K562 (cell line): ENCODE measurements at regions not wholly inside any gene's neighbourhood (a gene's known extent, or its start where the extent isn't known, plus 50 kb on each side); places are given as distances from the start of the nearest gene placed in this dataset.

Experiments
- ATAC-seq: fragments of 200-7000 bp; cut with Tn5 transposase; 3 replicates; pipeline ENCODE4 v1.9.1; 2020; ENCODE audit warnings: moderate library complexity
- BruUV-seq: library from RNA; stranded (reverse); fragments of 400-500 nt; replicated peaks from 2 replicates; lab custom pipeline; 2021; lab: Mats Ljungman, UMichigan
- CTCF ChIA-PET: fragments of 300-600 bp; formaldehyde crosslinking; extraction: SDS; loops from one replicate; lab custom pipeline; 2021; ENCODE audit warnings: low intra/inter-chr PET ratio; lab: Yijun Ruan, JAX
- POLR2A ChIA-PET: fragments of 300-600, 350-650 bp; sonication (Branson Sonifier 250); formaldehyde crosslinking; extraction: SDS; loops from one replicate; lab custom pipeline; 2021; ENCODE audit warnings: antibody characterized with exemption, inconsistent platforms; lab: Yijun Ruan, JAX
- DNase-seq, 4 experiments: peaks; one replicate each; pipeline versions ENCODE4 v3.0.0 to v3.0.0-alpha.2; 2011 to 2018; ENCODE audit warnings: low spot score in 3 of 4, mixed read lengths in 3 of 4; ENCODE audit errors: extremely low read depth in 1 of 4
- FAIRE-seq: peaks from 2 replicates; lab custom pipeline; 2011; peaks lifted over from hg19 to GRCh38; lab: Jason Lieb, UNC
- H2AFZ ChIP-seq: 2 replicates; pipeline ENCODE4 v1.6.0; 2011; ENCODE audit warnings: low read depth, low read length, control low read depth, inconsistent platforms
- H3K27ac ChIP-seq: fragments of 200-600 bp; 3 replicates; pipeline ENCODE4 v1.8.0; 2011; ENCODE audit warnings: low read depth, mild to moderate bottlenecking, control low read depth, inconsistent platforms, low read length, moderate library complexity, mixed read lengths; ENCODE audit errors: extremely low read depth
- H3K27me3 ChIP-seq, 2 experiments: fragments of 300-600 bp in 1 of 2; 2 replicates in 1 of 2; 3 replicates in 1 of 2; pipeline versions ENCODE4 v1.6.0 to v1.8.0; 2011; ENCODE audit warnings: inconsistent platforms in 2 of 2, low read length in 2 of 2, mild to moderate bottlenecking in 1 of 2, mixed read lengths in 1 of 2, moderate library complexity in 1 of 2; ENCODE audit not compliant: control insufficient read depth in 2 of 2, insufficient read depth in 2 of 2
- H3K36me3 ChIP-seq: fragments of 300-600 bp; 3 replicates; pipeline ENCODE4 v1.8.0; 2011; ENCODE audit warnings: mild to moderate bottlenecking, low read length, inconsistent platforms; ENCODE audit not compliant: control insufficient read depth, insufficient read depth
- H3K4me1 ChIP-seq, 2 experiments: fragments of 200-600 bp in 1 of 2; replicated peaks in 1 of 2; 2 replicates in 1 of 2; 3 replicates in 1 of 2; pipeline versions ENCODE4 v1.5.1 to v1.8.0; 2011; ENCODE audit warnings: inconsistent platforms in 2 of 2, low read length in 2 of 2, mild to moderate bottlenecking in 1 of 2, mixed read lengths in 1 of 2, moderate library complexity in 1 of 2; ENCODE audit not compliant: control insufficient read depth in 2 of 2, insufficient read depth in 2 of 2
- H3K4me2 ChIP-seq: 2 replicates; pipeline ENCODE4 v1.6.1; 2011; ENCODE audit warnings: low read length, control low read depth, inconsistent platforms, mixed read lengths; ENCODE audit not compliant: insufficient read depth
- H3K4me3 ChIP-seq: fragments of 200-600 bp; sonication (generic), shearing (Covaris generic); 2 replicates; pipeline ENCODE4 v1.5.1; 2016; ENCODE audit warnings: control low read depth, inconsistent platforms
- H3K79me2 ChIP-seq: fragments of 200-600 bp; 3 replicates; pipeline ENCODE4 v1.8.0; 2011; ENCODE audit warnings: low read length, inconsistent platforms; ENCODE audit not compliant: control insufficient read depth, insufficient read depth
- H3K9ac ChIP-seq, 2 experiments: 2 replicates each; pipeline versions ENCODE4 v1.6.0 to v1.6.1; 2011; ENCODE audit warnings: low read depth in 2 of 2, low read length in 2 of 2, control low read depth in 1 of 2, inconsistent platforms in 1 of 2, mild to moderate bottlenecking in 1 of 2, mixed read lengths in 1 of 2; ENCODE audit not compliant: insufficient read depth in 1 of 2
- H3K9me1 ChIP-seq: one replicate; pipeline ENCODE4 v1.6.0; 2011; ENCODE audit warnings: inconsistent platforms, mild to moderate bottlenecking, low read length, moderate library complexity; ENCODE audit not compliant: control insufficient read depth, insufficient read depth
- H3K9me3 ChIP-seq: replicated peaks from 2 replicates; pipeline ENCODE4 v1.5.1; 2011; ENCODE audit warnings: low read depth, low read length, inconsistent platforms; ENCODE audit not compliant: control insufficient read depth, insufficient read depth
- H4K20me1 ChIP-seq: replicated peaks from 2 replicates; pipeline ENCODE4 v1.6.1; 2011; ENCODE audit warnings: low read length, inconsistent platforms, mixed read lengths; ENCODE audit not compliant: control insufficient read depth, insufficient read depth
- FOSL1 ChIP-seq: fragments of 200-800 bp; sonication (Bioruptor generic); conservative IDR thresholded peaks from 2 replicates; pipeline ENCODE4 v1.6.1; 2016; ENCODE audit warnings: missing genetic modification characterization, missing compliant biosample characterization
- NFE2 ChIP-seq: IDR thresholded peaks from 2 replicates; pipeline ENCODE4 v1.6.1; 2014; ENCODE audit warnings: antibody characterized with exemption, low read depth
- PHF20 ChIP-seq: fragments of 450-650 bp; IDR thresholded peaks from 2 replicates; pipeline ENCODE4 v1.6.1; 2018; ENCODE audit not compliant: partially characterized antibody
- RBM34 ChIP-seq: fragments of 200-400 bp; formaldehyde crosslinking; IDR thresholded peaks from 2 replicates; pipeline ENCODE4 v1.6.1; 2018; ENCODE audit warnings: low read length, borderline replicate concordance; ENCODE audit not compliant: insufficient read depth
- TAF7 ChIP-seq: fragments of 450-650 bp; IDR thresholded peaks from 2 replicates; pipeline ENCODE4 v1.6.1; 2016; ENCODE audit warnings: missing genetic modification characterization, missing compliant biosample characterization
- ZBTB40 ChIP-seq, 2 experiments: fragments of 450-650 bp in 1 of 2; sonication (generic) in 1 of 2; formaldehyde crosslinking in 1 of 2; IDR thresholded peaks; 2 replicates each; pipeline versions ENCODE4 v1.7.1 to v1.9.0; 2016 to 2022; ENCODE audit warnings: inconsistent platforms in 1 of 2, mild to moderate bottlenecking in 1 of 2, missing genetic modification reagents in 1 of 2
- WGBS: fragments of 100-300 bp; shearing (Covaris generic); methylation state at CpG from one replicate; pipeline ENCODE4 v1.1.6; 2016; ENCODE audit warnings: low coverage, mixed read lengths; ENCODE audit not compliant: insufficient coverage; ENCODE audit errors: missing lambda C conversion rate; 5-methylcytosine and 5-hydroxymethylcytosine counted together
- in situ Hi-C: fragments of 300-500 bp; cut with MboI; formaldehyde crosslinking; loops from 4 replicates; pipeline ENCODE4 v1.15.0; 2018; ENCODE audit warnings: inconsistent platforms, mixed read lengths
- intact Hi-C: fragments of 100-400 bp; cut with micrococcal nuclease; formaldehyde crosslinking; loops from 2 replicates; pipeline ENCODE4 v1.14.2; 2022

DNA sequence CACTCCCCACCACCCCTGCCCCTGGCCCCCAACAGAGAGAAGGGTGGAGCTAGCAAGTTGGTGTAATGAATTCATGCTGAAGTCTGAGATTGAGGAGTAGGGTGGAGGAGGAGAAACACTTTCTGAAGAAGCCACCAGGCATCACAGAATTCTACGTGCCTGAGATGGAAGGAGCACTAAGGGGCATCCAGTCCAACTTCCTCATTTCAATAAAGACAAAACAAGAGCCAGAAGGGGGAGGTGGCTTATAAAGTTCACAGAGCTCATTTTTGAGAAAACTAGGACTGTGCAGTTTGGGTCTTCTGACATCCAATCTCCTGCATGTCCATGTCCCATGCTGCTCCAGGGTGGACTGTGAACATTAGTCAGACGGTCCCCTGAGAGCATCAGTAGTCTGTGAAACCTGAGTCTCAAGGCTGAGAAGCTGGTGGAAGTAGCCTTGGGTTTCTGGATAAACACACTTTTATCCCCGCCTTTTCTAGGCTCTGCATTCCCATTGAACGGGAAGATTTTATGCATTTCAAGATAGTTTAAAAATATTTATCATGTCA is 77.7 kb downstream of the TRIM43 start:
- H3K9me3 ChIP-seq, result no peaks in the 10 kb centered on the region
- H2AFZ ChIP-seq, result no peak overlapping the region
- ChIA-PET CTCF (no interaction called here), POLR2A (no interaction called here)
- no peaks in the 10 kb centered on the region for H3K9me1 ChIP-seq
- H3K4me1 ChIP-seq, result no peaks in the 10 kb centered on the region
- in situ Hi-C loops (no loop called here), intact Hi-C loops (no loop called here)
- H3K36me3 ChIP-seq, result no peaks in the 10 kb centered on the region
- ATAC-seq (no peak), DNase-seq (no peak), FAIRE-seq (no peak)
- WGBS, result 0% methylated on average over 4 of the region's 4 CpGs
- H4K20me1 ChIP-seq, result no peaks in the 10 kb centered on the region
- no peak overlapping the region for H3K9ac ChIP-seq
- H3K79me2 ChIP-seq, result no peaks in the 10 kb centered on the region
- 0 out of 5 replicates have a peak, but pooled peaks cover 0 to 2% of the 10 kb centered on the region in 2 experiments for H3K27me3 ChIP-seq
- H3K27ac ChIP-seq, result no peak overlapping the region
- H3K4me2 ChIP-seq, result no peak overlapping the region
- H3K4me3 ChIP-seq, result no peak overlapping the region
- TF ChIP-seq PHF20 (no peak), NFE2 (no peak), ZBTB40 (IDR thresholded peaks at IDR 0.05) (peak; percentile 78), ZBTB40 (CRISPR knock-in tag; IDR thresholded peaks at IDR 0.05) (no peak), FOSL1 (tag) (no peak), TAF7 (no peak), RBM34 (no peak)
- no TSS peak for BruUV-seq
